ENCODE measurements at regions not wholly inside any gene's neighbourhood (a gene's known extent, or its start where the extent isn't known, plus 50 kb on each side); places are given as distances from the start of the nearest gene placed in this dataset.

DNA sequence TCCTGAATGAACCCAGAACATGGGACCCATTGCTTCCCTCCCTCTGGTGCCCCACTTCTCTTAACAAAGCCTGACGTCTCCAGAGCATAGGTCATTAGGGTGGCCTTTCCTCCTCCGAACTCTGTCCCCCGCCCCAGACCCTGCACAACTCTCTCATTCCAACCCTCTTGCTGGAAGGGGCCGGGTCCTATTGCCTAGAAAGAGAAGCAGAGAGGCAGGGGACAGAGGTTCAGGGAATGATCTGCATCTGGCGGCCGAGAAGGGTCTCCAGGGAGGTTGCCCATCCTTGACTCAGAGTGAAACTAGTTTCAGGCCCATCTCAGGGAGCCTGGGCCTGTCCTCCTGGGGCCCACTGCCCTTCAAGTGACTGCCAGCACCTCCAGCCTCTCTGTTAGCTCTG lies 79.0 kb downstream of the LINGO1 start:
- TF ChIP-seq JUN (IDR thresholded peaks at IDR 0.05; ENCODE audit: borderline replicate concordance, insufficient read depth, insufficient read length, low read depth) (no peak), POLR2A (IDR thresholded peaks at IDR 0.05; ENCODE audit: low read depth, low read length) (no peak), POLR2AphosphoS5 (IDR thresholded peaks at IDR 0.05; ENCODE audit: insufficient read depth, low read depth, low read length) (no peak), GATA2 (IDR thresholded peaks at IDR 0.05; ENCODE audit: insufficient read depth, insufficient read length, low read depth, low read length) (no peak), FOS (IDR thresholded peaks at IDR 0.05; ENCODE audit: borderline replicate concordance, insufficient read depth, low read length) (no peak), CTCF (IDR thresholded peaks at IDR 0.05; ENCODE audit: extremely low read depth in 1 of 2, insufficient read depth in 1 of 2, low read depth in 1 of 2, low read length in 2 of 2) (no peak), EZH2 (IDR thresholded peaks at IDR 0.05; ENCODE audit: borderline replicate concordance, low read depth, low read length, severe bottlenecking) (no peak), MYC (IDR thresholded peaks at IDR 0.05; ENCODE audit: low read depth, low read length) (no peak)
- TF ChIP-seq, protein P1, sequence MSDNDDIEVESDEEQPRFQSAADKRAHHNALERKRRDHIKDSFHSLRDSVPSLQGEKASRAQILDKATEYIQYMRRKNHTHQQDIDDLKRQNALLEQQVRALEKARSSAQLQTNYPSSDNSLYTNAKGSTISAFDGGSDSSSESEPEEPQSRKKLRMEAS (IDR thresholded peaks at IDR 0.05; ENCODE audit: insufficient read depth, insufficient read length), result no peak
- dilution Hi-C loops (cut with MboI; ENCODE audit: extremely low pct_ligation_motif_present, low sequenced_read_pairs), result no loop called here
- no peak overlapping the region for H3K4me3 ChIP-seq (replicated peaks in 1 of 3; ENCODE audit: insufficient read depth in 1 of 3, low read depth in 1 of 3, low read length in 3 of 3)
- POLR2A ChIA-PET, result no interaction called here
- no peak overlapping the region for H3K27ac ChIP-seq (ENCODE audit: insufficient read depth, low read depth, low read length)
- H4K20me1 ChIP-seq (replicated peaks; ENCODE audit: control insufficient read depth, extremely low read depth, insufficient read depth, low read length), result no peaks in the 10 kb centered on the region
- H3K27me3 ChIP-seq (ENCODE audit: control insufficient read depth in 2 of 2, insufficient read depth in 2 of 2, low read length in 2 of 2), result no peaks in the 10 kb centered on the region
- no peak overlapping the region for H2AFZ ChIP-seq (ENCODE audit: low read depth, low read length)
- CTCF ChIA-PET, result interaction anchor here (1.8 kb wide), 1 partner anchor 11 kb away, joined by 8 read pairs; no protein-coding TSS in a partner anchor
- intact Hi-C loops (cut with micrococcal nuclease), result no loop called here
- no peaks in the 10 kb centered on the region for H3K4me1 ChIP-seq (ENCODE audit: control insufficient read depth, extremely low read depth, insufficient read depth, low read length)
- H3K79me2 ChIP-seq (ENCODE audit: control insufficient read depth, insufficient read depth, low read length), result no peaks in the 10 kb centered on the region
- no peak overlapping the region for H3K9ac ChIP-seq (replicated peaks; ENCODE audit: extremely low read depth, insufficient read depth, low read length)
- H3K9me1 ChIP-seq (replicated peaks; ENCODE audit: control insufficient read depth, extremely low read depth, insufficient read depth, low read length), result no peaks in the 10 kb centered on the region
- H3K36me3 ChIP-seq (ENCODE audit: control insufficient read depth in 2 of 2, extremely low read depth in 1 of 2, insufficient read depth in 2 of 2, low read length in 2 of 2), result no peaks in the 10 kb centered on the region
- BruUV-seq (replicated peaks), result no TSS peak
- DNase-seq (ENCODE audit: low read depth, low spot score), result no peak
- no peak overlapping the region for H3K4me2 ChIP-seq (ENCODE audit: insufficient read depth, low read length)
- no peak for FAIRE-seq
- H3K9me3 ChIP-seq (replicated peaks; ENCODE audit: control insufficient read depth, insufficient read depth, low read length), result no peaks in the 10 kb centered on the region

All from endothelial cell of umbilical vein (primary cell).